H9 (cell line): ENCODE measurements at regions not wholly inside any gene's neighbourhood (a gene's known extent, or its start where the extent isn't known, plus 50 kb on each side); places are given as distances from the start of the nearest gene placed in this dataset.

ENCODE experiments used
- DNase-seq: peaks from one replicate; pipeline ENCODE4 v3.0.0-alpha.2; 2017
- H2AFZ ChIP-seq: one replicate; pipeline ENCODE4 v1.6.1; 2013; ENCODE audit warnings: mild to moderate bottlenecking, low read length, control low read depth, moderate library complexity
- H2AK5ac ChIP-seq: 2 replicates; pipeline ENCODE4 v1.6.1; 2013; ENCODE audit warnings: low read length, control low read depth, mixed read lengths; ENCODE audit not compliant: insufficient read length
- H2BK120ac ChIP-seq: one replicate; pipeline ENCODE4 v1.6.1; 2013; ENCODE audit warnings: low read depth, mild to moderate bottlenecking, low read length, control low read depth, inconsistent platforms; ENCODE audit not compliant: poor library complexity, severe bottlenecking
- H2BK12ac ChIP-seq: 2 replicates; pipeline ENCODE4 v1.6.1; 2013; ENCODE audit warnings: low read length, control low read depth, mixed read lengths, low read depth; ENCODE audit not compliant: insufficient read length
- H2BK15ac ChIP-seq: 2 replicates; pipeline ENCODE4 v1.6.1; 2013; ENCODE audit warnings: low read depth, low read length, control low read depth
- H2BK20ac ChIP-seq: one replicate; pipeline ENCODE4 v1.6.1; 2013; ENCODE audit warnings: low read depth, mild to moderate bottlenecking, low read length, control low read depth, inconsistent platforms; ENCODE audit not compliant: poor library complexity, severe bottlenecking
- H2BK5ac ChIP-seq: 2 replicates; pipeline ENCODE4 v1.6.1; 2013; ENCODE audit warnings: low read length, control low read depth, mixed read lengths; ENCODE audit not compliant: insufficient read length
- H3K14ac ChIP-seq: 2 replicates; pipeline ENCODE4 v1.6.1; 2013; ENCODE audit warnings: low read length, control low read depth; ENCODE audit not compliant: insufficient read depth
- H3K18ac ChIP-seq: 2 replicates; pipeline ENCODE4 v1.6.1; 2013; ENCODE audit warnings: low read depth, mild to moderate bottlenecking, mixed read lengths, low read length, control low read depth; ENCODE audit not compliant: insufficient read length
- H3K23ac ChIP-seq: 2 replicates; pipeline ENCODE4 v1.6.1; 2013; ENCODE audit warnings: low read length, control low read depth, mixed read lengths, low read depth; ENCODE audit not compliant: insufficient read length
- H3K23me2 ChIP-seq: 2 replicates; pipeline ENCODE4 v1.6.1; 2013; ENCODE audit warnings: low read depth, mild to moderate bottlenecking, mixed read lengths, low read length, control low read depth; ENCODE audit not compliant: insufficient read length, poor library complexity, severe bottlenecking
- H3K27ac ChIP-seq: 2 replicates; pipeline ENCODE4 v1.5.1; 2013; ENCODE audit warnings: low read length, control low read depth, mixed read lengths, low read depth; ENCODE audit not compliant: insufficient read length
- H3K27me3 ChIP-seq: 2 replicates; pipeline ENCODE4 v1.6.1; 2013; ENCODE audit warnings: low read length, control low read depth, inconsistent platforms; ENCODE audit not compliant: insufficient read depth
- H3K4ac ChIP-seq: 2 replicates; pipeline ENCODE4 v1.6.1; 2013; ENCODE audit warnings: low read depth, mild to moderate bottlenecking, control low read depth, inconsistent platforms, low read length, moderate library complexity
- H3K4me1 ChIP-seq: 2 replicates; pipeline ENCODE4 v1.6.1; 2013; ENCODE audit warnings: low read length, control low read depth, inconsistent platforms; ENCODE audit not compliant: insufficient read depth
- H3K4me2 ChIP-seq: 2 replicates; pipeline ENCODE4 v1.6.1; 2013; ENCODE audit warnings: low read length, control low read depth, mixed read lengths; ENCODE audit not compliant: insufficient read length, insufficient read depth
- H3K56ac ChIP-seq: 2 replicates; pipeline ENCODE4 v1.6.1; 2013; ENCODE audit warnings: low read depth, mild to moderate bottlenecking, mixed read lengths, low read length, control low read depth; ENCODE audit not compliant: insufficient read length
- H3K79me1 ChIP-seq: 2 replicates; pipeline ENCODE4 v1.6.1; 2013; ENCODE audit warnings: low read depth, mild to moderate bottlenecking, moderate library complexity, low read length, control low read depth, inconsistent platforms; ENCODE audit not compliant: insufficient read depth, poor library complexity, severe bottlenecking
- H3K79me2 ChIP-seq: 2 replicates; pipeline ENCODE4 v1.6.1; 2013; ENCODE audit warnings: low read length, control low read depth, inconsistent platforms; ENCODE audit not compliant: insufficient read depth
- H3K9ac ChIP-seq: 2 replicates; pipeline ENCODE4 v1.6.1; 2013; ENCODE audit warnings: low read length, control low read depth, mixed read lengths; ENCODE audit not compliant: insufficient read length; ENCODE audit errors: extremely low read depth
- H3K9me3 ChIP-seq: one replicate; pipeline ENCODE4 v1.6.1; 2013; ENCODE audit warnings: low read depth, low read length, inconsistent platforms; ENCODE audit not compliant: control insufficient read depth
- H3T11ph ChIP-seq: one replicate; pipeline ENCODE4 v1.6.1; 2013; ENCODE audit warnings: mild to moderate bottlenecking, low read length, control low read depth, inconsistent platforms
- H4K20me1 ChIP-seq: one replicate; pipeline ENCODE4 v1.6.1; 2013; ENCODE audit not compliant: control insufficient read depth, insufficient read length, insufficient read depth
- H4K5ac ChIP-seq: 2 replicates; pipeline ENCODE4 v1.6.1; 2013; ENCODE audit warnings: low read depth, mild to moderate bottlenecking, mixed read lengths, low read length, control low read depth; ENCODE audit not compliant: insufficient read length
- H4K8ac ChIP-seq: replicated peaks from 2 replicates; pipeline ENCODE4 v1.6.1; 2013; ENCODE audit warnings: low read length, control low read depth, mixed read lengths, low read depth; ENCODE audit not compliant: insufficient read length
- H4K91ac ChIP-seq: 2 replicates; pipeline ENCODE4 v1.6.1; 2013; ENCODE audit warnings: low read depth, mild to moderate bottlenecking, moderate library complexity, mixed read lengths, low read length, control low read depth; ENCODE audit not compliant: insufficient read length
- H3K27ac Mint-ChIP-seq, 3 experiments: 2 replicates in 2 of 3; 3 replicates in 1 of 3; pipeline ENCODE4 v1.8.0; 2020 to 2021; ENCODE audit warnings: mixed read lengths in 3 of 3, mild to moderate bottlenecking in 1 of 3, moderate library complexity in 1 of 3
- H3K27me3 Mint-ChIP-seq: 2 replicates; pipeline ENCODE4 v1.8.0; 2021; ENCODE audit warnings: low read depth, mild to moderate bottlenecking, moderate library complexity, mixed read lengths
- H3K36me3 Mint-ChIP-seq, 3 experiments: 2 replicates in 2 of 3; 3 replicates in 1 of 3; pipeline ENCODE4 v1.8.0; 2020 to 2021; ENCODE audit warnings: low read depth in 3 of 3, mixed read lengths in 3 of 3; ENCODE audit not compliant: insufficient read depth in 1 of 3
- H3K4me1 Mint-ChIP-seq, 2 experiments: 2 replicates each; pipeline ENCODE4 v1.8.0; 2020; ENCODE audit warnings: mixed read lengths in 2 of 2
- H3K4me3 Mint-ChIP-seq, 2 experiments: 2 replicates in 1 of 2; 3 replicates in 1 of 2; pipeline ENCODE4 v1.8.0; 2020 to 2021; ENCODE audit warnings: mild to moderate bottlenecking in 2 of 2, mixed read lengths in 2 of 2, moderate library complexity in 1 of 2
- H3K9me3 Mint-ChIP-seq, 2 experiments: 2 replicates in 1 of 2; 3 replicates in 1 of 2; pipeline ENCODE4 v1.8.0; 2020; ENCODE audit warnings: mild to moderate bottlenecking in 2 of 2, mixed read lengths in 2 of 2, moderate library complexity in 1 of 2
- WGBS: extraction: QIAGEN DNeasy Blood & Tissue Kit; methylation state at CpG from one replicate; pipeline ENCODE4 v1.1.7; 2013; ENCODE audit warnings: missing lambda C conversion rate, low lambda C conversion rate, mixed read lengths; ENCODE audit not compliant: insufficient read length; ENCODE audit errors: extremely low coverage; 5-methylcytosine and 5-hydroxymethylcytosine counted together
- TF ChIP-seq, protein P1 (sequence below): fragments of 200-600 bp; sonication (generic); conservative IDR thresholded peaks from 3 replicates; pipeline ENCODE4 v1.8.0; 2021; ENCODE audit warnings: antibody characterized with exemption, mild to moderate bottlenecking

DNA sequence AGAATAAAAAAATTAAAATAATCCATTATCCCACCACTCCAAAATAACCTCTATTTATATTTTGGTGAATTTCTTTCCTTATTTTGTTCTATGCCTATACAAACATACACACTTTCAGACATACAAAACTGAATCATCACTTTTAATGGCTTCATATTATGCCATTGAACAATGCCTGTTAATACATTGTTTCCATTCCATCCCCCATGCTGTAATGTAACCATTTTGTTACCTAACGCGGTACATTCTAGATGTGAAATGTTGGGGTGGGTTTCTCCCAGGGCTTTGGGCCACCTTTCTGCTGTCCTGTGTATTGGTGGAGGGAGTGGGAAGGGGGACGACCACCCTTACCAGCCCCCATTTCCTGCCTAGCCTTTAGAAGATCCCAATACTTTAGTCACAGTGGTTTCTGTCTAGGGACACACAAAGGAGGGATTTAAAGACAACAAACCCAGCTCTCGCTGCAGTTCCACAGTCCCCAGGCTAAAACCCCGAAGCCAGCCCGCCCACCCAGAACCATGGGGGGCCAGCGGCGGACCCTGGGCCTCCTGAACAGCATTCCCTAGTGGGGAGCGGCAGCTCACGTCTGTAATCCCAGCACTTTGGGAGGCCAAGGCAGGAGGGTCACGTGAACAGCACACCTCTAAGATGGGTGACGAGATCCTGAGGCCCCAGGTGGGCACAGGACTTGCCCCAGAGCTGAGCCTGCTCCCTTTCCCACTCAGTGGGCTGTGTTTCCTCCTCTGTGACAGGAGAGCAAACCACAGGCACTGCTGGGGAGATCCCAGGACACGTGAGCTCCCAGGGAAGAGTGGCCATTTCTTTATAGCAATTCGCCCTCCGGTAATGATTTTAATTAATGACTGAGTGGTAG lies 56.9 kb upstream of the STXBP1 start:
- H3K23ac ChIP-seq = no peak overlapping the region
- no peak overlapping the region for H4K8ac ChIP-seq
- Mint-ChIP-seq H3K4me1 (peaks cover 41 to 42% of the 10 kb centered on the region in 2 experiments), H3K27me3 (no peaks in the 10 kb centered on the region), H3K4me3 (no peak overlapping the region), H3K27ac (peak overlapping the region; percentile 76 to 96 (median 77); a peak in 5 of 7 replicates), H3K9me3 (no peaks in the 10 kb centered on the region), H3K36me3 (peaks cover 0 to 2% (median 0%) of the 10 kb centered on the region in 3 experiments; a peak in 4 of 7 replicates)
- no peaks in the 10 kb centered on the region for H3K9me3 ChIP-seq
- H3K23me2 ChIP-seq = no peaks in the 10 kb centered on the region
- no peak overlapping the region for H2BK12ac ChIP-seq
- H3K9ac ChIP-seq = no peak overlapping the region
- no peak overlapping the region for H3K18ac ChIP-seq
- no peak for DNase-seq
- no peak overlapping the region for H3K14ac ChIP-seq
- H4K20me1 ChIP-seq = no peaks in the 10 kb centered on the region
- H2BK20ac ChIP-seq = no peak overlapping the region
- no peak overlapping the region for H2BK5ac ChIP-seq
- no peak overlapping the region for H2AFZ ChIP-seq
- TF ChIP-seq, protein P1, sequence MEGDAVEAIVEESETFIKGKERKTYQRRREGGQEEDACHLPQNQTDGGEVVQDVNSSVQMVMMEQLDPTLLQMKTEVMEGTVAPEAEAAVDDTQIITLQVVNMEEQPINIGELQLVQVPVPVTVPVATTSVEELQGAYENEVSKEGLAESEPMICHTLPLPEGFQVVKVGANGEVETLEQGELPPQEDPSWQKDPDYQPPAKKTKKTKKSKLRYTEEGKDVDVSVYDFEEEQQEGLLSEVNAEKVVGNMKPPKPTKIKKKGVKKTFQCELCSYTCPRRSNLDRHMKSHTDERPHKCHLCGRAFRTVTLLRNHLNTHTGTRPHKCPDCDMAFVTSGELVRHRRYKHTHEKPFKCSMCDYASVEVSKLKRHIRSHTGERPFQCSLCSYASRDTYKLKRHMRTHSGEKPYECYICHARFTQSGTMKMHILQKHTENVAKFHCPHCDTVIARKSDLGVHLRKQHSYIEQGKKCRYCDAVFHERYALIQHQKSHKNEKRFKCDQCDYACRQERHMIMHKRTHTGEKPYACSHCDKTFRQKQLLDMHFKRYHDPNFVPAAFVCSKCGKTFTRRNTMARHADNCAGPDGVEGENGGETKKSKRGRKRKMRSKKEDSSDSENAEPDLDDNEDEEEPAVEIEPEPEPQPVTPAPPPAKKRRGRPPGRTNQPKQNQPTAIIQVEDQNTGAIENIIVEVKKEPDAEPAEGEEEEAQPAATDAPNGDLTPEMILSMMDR = no peak
- H3K4ac ChIP-seq = no peak overlapping the region
- no peak overlapping the region for H3T11ph ChIP-seq
- H4K5ac ChIP-seq = no peak overlapping the region
- H2BK120ac ChIP-seq = no peak overlapping the region
- peaks cover 3% of the 10 kb centered on the region; the same call in 1 of the 2 replicates for H3K4me1 ChIP-seq
- H3K79me2 ChIP-seq = peaks cover 1% of the 10 kb centered on the region; the same call in 1 of the 2 replicates
- no peak overlapping the region for H3K27ac ChIP-seq
- no CpG with 5 or more reads among the region's 15 CpGs for WGBS
- no peak overlapping the region for H4K91ac ChIP-seq
- H2BK15ac ChIP-seq = no peak overlapping the region
- H3K4me2 ChIP-seq = no peak overlapping the region
- H3K56ac ChIP-seq = no peak overlapping the region
- H3K27me3 ChIP-seq = no peaks in the 10 kb centered on the region
- H2AK5ac ChIP-seq = no peak overlapping the region
- peaks cover 4% of the 10 kb centered on the region for H3K79me1 ChIP-seq
